GF-D8 (cell line): ENCODE measurements at regions not wholly inside any gene's neighbourhood (a gene's known extent, or its start where the extent isn't known, plus 50 kb on each side); places are given as distances from the start of the nearest gene placed in this dataset.
"Not testable (repeated sequence)": the region's sequence is repeated elsewhere in the genome, so short reads cannot be mapped to it uniquely, and the experiment has no call there.

ENCODE experiments used
- DNase-seq: peaks from one replicate; lab custom pipeline; 2025; lab: John Stamatoyannopoulos, UW

DNA sequence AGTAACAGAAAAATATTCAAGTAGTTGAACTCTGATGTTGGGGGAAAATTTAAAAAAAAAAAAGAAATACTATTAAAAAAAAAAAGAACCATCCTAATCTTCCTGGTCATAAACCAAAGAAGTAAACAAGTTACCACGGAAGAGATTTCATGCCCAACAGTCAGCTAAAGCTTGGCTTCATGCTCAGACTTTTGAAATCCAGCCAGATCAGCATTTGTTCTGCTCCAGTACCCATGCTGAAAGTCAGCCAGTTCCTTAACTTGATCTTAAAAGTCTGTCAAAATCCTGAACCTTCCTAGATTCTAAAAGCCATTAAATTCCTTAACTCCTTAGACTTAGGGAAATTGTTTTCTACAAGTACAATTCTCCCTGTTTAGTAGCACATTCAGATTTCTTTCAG is 908.7 kb upstream of the CDH9 start:
- no peak for DNase-seq

DNA sequence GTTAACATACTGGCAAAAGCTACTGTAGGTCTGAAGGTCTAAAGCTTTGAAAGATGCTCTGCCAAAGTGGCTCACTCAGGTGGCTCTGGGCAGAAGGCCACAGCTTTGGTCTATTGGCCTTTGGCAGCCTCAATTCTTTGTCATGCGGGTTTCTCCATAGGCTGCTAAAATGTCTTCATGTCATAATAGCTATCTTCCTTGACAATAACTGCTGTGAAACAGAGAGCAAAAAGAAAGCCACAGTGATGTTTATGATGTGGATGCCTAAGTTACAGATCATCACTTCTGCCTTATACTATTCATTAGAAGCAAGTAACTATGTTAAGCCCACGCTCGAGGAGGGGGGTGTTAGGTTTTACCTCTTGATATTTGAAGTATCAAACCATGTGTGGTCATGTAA is 906.1 kb upstream of the CDH9 start:
- no peak for DNase-seq

DNA sequence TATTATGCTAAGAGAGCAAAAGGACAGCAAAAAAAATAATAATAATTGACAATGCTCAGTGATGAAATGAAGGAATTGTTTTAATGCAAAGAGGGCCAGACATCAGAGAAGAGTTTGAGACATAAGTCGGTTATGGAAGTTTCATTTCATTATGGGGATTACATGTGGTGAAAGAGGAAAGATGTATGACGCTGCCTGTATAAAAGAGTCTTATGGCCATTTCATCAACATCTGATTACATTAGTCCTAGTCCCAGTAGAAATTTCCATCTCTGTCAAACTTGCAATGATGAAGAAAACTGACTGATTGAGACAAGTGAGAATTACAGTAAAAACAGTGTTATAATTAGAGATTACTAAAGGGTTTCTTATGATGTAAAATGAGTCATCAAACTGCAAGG is 900.6 kb upstream of the CDH9 start:
- DNase-seq, result no peak

DNA sequence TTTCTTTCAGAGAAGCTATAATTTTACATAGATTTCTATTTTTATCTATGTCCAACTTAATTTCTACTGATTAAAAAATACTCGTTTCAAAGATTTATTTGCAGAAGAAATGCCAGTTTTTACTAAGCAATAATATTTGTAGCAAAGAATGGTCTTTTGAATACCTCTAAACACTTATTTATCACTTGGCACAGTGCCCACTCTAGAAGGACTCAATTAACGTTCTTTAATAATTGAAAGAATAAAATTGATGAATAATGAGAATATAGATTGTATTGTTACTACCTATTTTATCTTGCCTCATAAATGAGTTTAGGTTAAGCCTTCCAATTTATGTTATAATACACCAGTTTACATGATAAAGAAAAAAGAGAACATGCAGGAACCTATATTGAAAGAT is 889.7 kb upstream of the CDH9 start:
- no peak for DNase-seq

DNA sequence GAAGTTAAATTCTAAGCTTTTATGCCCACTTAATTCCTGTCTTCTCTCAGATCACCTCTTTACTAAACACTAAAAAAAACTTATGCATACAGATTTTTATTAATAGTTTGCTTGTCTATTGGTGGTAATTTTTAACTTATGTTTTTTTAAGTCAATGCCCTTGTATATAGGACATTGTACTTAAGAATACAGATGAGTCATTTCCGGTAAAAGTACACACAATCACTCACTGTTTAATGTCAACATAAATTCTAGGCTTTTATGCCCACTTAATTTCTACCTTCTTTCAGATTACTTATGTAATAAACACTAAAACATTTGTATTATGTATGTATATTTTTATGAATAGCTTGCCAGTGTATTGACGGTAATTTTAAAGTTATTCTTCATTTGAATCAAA is 872.8 kb upstream of the CDH9 start:
- DNase-seq, result no peak

DNA sequence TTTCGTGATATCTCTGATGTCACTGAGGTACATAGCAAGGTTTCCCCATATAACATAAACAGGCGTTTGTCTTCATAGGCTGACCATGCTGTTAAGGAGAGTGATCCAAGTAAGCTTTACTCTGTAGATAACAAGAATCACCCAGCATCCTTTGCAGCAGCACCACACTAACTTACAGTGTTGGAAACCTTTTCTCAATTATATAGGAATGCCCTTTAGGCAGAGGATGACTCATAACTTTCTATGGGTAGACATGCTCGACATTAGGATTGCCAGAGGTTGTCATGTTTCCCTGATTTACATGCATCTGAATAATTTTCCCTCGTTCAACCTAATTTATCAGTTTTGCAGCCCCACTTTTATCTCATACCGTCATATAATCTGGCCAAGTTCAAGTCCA is 870.0 kb upstream of the CDH9 start:
- no peak for DNase-seq

DNA sequence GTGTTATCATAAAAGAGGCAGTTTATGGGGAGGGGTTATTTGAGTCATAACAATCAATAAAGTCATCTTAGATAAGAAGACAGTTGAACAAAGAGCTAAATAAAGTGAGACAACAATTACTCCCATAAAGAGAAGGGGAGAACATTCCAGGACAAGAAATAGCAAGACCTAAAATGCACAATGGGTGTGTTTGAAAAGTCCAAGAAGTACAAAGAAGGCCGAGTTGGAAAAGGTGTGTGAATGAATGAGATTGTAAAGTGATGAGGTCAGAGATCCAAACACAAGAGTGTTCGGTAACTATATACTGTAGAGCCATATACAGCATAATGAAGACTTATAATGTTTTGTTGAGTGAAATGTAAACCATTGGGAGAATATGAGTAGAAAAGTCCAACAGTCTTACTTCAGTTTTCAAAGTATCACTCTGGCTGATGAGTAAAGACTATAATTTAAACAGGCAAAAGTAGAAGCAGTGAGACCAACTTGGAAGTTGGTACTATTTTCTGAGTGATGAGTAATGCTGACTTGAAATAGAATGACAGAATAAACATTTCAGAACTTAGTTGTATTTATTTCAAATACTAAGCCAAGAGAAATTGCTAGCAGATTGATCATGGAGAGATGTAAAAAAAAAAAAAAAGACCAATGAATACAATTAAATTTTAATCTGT is 868.7 kb upstream of the CDH9 start:
- no peak for DNase-seq

DNA sequence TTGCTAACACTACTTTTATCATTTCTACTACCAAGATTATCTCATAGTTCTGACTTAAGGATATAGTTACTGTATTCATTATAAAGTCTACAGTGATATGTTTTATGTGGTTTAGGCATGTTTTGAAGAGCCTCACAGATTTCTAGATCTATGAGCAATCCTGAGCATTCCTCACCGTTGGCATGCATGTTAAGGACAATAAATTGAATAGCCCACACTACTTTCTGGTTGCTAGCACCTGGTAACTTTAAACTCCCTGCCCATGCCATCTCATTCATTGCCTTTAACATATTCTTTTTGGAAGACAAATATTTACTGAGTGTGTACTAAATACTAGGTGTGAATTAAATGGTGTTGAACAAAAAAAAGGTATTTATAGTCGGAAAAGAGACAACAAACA is 868.1 kb upstream of the CDH9 start:
- no peak for DNase-seq

DNA sequence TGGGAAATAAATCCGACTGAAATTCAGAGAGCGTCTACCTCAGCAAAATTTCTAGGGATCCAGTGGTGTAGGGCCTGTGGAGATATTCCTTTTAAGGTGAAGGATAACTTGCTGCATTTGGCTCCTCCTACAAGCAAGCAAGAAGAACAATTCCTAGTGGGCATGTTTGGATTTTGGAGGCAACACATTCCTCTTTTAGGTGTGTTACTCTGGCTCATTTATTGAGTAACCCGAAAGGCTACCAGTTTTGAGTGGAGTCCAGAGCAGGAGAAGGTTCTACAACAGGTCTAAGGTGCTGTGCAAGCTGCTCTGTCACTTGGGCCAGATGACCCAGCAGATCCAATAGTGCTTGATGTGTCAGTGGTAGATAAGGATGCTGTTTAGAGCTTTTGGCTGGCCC is 862.4 kb upstream of the CDH9 start:
- DNase-seq, result no peak

DNA sequence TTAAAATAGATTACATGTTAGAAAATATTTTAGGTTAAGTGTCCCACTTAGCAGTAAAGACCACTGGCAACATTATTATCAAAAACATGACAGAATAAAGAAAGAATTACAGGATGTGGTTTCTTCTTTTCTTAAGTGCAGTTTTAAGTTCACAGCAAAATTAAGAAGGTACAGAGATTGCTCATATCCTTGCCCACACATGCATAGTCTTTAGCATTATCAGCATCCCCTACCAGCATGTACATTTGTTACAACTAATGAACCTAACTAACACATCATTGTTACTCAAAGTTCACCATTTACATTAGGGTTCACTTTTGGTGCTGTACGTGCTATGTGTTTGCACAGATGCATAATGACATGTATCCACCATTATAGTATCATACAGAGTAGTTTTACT is 837.7 kb upstream of the CDH9 start:
- DNase-seq, result no peak

DNA sequence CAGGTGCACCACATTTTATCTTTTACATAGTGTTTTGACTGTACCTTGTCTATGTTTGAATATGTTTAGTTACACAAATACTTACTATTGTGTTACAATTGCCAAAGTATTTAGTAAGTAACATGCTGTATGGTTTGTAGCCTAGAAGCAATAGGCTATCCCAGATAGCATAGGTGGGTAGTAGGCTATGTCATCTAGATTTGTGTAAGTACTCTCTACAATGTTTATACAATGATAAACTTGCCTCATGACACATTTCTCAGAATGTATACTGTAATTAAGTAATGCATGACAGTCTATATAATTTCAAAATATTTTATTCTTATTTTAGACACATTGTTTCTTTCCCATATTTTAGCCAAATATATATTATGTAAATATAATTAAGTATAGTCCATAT is 836.8 kb upstream of the CDH9 start:
- no peak for DNase-seq

DNA sequence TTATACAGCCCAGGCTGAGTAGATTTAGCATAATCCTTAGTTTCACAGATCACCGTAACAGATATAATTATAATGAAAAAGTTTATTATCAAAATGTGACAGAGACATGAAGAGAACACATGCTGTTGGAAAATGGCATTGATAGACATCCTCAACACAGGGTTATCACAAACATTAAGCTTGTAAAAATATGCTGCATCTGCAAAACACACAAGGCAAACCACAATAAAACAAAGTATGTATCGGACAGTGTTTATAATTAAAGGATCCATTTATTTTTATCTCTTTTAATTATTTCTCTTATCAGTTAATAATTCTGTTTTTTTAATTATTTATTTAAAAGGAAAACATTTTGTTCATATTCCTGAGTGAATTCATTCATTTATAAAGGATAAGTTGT is 829.9 kb upstream of the CDH9 start:
- DNase-seq, result no peak

DNA sequence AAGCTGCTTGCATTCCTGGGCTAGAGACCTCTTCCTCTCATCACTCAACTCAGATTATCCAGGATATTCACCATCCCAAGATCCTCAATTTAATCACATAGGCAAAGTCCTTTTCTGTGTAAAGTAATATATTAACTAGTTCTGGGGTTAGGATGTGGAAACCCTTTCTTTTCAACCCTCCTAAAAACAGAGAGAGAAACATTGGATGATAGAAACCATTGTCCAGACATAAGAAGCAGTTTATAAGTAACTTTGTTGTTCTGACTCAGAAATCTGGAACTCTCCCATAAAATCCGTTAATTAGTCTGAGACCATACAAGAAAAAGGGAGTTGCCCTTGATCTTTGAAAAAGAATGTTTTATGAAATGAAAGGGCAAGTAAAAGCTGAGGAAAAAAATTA is 817.1 kb upstream of the CDH9 start:
- DNase-seq, result no peak

DNA sequence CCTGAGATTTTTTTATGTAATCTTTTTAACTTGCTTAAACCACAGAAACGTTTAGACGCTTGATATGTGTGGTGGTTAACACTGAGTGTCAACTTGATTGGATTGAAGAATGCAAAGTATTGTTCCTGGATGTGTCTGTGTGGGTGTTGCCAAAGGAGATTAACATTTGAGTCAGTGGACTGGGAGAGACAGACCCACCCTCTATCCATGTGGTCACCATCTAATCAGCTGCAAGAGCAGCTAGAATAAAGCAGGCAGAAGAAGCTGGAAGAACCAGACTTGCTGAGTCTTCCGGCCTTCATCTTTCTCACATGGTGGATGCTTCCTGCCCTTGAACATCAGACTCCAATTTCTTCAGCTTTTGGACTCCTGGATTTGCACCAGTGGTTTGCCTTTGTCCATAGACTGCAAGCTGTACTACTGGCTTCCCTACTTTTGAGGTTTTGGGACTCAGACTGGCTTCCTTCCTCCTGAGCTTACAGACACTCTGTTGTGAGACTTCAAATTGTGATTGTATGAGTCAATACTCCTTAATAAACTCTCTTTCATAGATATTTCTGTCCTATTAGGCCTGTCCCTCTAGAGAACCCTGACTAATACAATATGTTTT is 816.0 kb upstream of the CDH9 start:
- no peak for DNase-seq

DNA sequence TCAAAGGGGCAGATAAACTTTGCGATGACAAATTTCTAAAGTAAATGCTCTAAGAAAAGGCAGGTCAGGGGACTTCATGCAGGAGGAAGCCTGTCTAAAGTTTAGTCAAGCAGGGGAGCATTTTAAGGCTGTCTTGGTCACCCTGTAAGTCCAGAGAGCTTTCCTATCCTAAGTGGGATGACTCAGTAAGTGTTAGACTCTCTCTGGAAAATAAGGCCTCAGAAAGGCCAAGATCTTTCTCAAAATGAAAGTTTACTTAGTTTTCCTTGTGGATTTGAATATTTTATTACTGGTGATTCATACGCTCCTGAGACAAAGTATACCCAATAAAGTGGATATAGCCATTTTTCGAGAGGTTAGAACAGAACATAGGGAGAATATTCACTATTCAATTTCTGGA is 806.9 kb upstream of the CDH9 start:
- no peak for DNase-seq

DNA sequence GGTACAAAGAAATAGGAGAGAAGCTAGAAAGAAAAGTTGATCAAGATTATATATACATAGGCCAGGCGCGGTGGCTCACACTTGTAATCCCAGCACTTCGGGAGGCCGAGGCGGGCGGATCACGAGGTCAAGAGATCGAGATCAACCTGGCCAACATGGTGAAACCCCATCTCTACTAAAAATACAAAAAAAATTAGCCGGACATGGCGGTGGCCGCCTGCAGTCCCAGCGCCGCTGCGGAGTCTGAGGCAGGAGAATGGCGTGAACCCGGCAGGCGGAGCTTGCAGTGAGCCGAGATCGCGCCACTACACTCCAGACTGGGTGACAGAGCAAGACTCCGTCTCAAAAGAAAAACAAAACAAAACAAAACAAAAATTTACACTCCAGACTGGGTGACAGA is 798.3 kb upstream of the CDH9 start:
- DNase-seq, result not testable (repeated sequence)

DNA sequence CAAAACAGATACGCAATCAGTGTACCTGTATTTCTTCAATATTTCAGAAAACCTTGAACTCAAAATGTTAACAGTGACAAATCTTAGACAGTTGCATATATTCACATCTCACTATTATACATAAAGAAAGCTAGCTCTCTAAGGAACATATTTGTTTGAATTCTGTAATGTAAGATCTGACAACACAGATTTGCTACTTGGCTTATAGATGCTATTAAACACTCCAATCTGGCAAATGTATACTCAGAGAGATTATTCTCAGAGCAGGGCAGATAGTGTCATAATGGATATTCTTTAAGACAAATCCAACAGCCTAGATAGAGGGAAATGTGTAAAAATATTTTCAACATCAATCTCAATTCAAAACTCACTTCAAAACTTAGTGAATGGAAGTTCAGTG is 794.5 kb upstream of the CDH9 start:
- no peak for DNase-seq

DNA sequence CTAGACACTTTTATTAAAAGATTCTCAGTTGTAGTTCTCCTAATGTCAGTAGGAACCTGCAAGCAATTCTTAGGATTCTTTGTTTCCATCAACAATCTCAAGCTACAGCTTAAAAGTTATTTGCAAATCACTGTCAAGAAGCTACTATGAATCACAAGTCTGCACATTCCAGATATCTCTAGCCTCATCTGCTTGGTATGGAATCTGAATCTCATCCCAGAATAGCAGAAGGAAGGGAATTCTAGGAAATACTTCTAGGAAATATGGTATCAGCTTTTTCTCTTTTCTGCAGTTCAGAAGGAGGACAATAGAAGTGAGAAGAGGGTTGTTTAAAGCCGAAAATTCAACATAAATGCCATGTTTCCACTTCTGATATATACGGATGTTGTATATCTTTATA is 792.2 kb upstream of the CDH9 start:
- DNase-seq, result no peak

DNA sequence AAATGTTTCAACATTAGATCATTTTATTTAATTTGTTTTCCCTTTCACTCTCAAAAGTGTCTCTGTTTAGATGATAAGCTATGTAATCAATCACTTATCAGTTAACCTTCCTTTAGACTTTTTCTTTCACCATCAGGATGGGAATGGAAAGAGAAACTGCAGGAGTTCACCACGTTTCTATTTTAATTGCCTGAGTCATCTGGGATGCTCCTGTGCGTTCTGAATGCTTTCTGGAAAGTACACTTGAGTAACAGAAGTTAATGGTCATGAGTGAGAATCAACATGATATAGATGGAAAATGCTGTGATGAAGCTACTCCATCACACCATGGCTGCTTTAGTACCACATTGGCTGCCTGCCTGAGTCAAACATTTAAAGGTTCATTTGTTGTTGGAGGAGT is 783.3 kb upstream of the CDH9 start:
- no peak for DNase-seq

DNA sequence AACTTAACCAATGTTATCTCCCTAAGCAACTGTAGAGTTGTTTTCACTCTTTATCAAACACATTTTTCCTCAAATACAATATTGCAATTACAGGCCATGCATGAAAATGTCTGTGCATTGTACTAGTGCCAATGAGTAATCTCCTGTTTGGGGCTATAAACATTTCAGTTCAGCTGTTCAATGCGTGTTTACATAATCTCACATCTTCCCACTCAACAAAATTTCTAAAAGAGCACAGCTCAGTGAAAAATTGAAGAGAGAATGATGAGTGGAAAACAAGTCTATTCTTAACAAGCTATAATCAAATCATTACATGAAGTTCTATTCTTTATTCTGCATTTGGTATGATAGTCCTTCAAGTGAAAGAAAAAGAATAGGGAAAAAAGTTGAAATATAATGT is 780.5 kb upstream of the CDH9 start:
- DNase-seq, result no peak

DNA sequence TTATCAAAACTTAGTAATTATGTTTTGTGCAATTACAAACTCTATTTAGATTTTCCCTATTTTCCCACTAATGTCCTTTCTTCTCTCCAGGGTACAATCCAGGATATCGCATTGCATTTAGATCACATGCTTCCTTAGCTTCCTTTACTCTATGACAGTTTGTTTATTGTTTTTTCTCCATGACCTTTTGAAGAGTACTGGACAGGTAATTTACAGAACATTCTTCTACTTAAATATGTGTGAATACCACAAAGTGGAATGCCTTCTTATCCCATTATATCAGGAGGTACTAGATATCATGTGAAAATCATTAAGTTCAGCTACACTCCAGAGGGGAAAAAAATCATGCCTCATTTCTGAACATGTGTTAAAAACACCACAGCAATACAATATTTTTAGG is 776.6 kb upstream of the CDH9 start:
- DNase-seq, result no peak

DNA sequence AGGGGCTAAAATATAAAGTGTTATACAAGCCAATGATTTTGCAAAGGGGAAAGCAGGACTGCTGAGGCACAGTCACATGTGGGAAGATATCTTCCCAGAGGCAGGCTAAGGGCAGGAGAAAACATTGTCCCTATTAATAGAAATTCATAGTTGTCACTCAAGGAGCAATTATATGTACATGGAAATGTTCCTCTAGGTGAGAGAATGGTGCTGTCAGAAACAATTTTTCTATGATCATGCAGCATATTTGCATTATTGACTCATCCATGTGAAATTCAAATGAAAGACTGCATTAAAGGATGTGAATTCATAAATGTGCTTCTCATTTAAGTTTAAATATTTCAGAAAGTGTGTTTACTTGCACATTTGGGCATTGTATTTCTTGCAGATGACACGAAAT is 775.9 kb upstream of the CDH9 start:
- DNase-seq, result no peak

DNA sequence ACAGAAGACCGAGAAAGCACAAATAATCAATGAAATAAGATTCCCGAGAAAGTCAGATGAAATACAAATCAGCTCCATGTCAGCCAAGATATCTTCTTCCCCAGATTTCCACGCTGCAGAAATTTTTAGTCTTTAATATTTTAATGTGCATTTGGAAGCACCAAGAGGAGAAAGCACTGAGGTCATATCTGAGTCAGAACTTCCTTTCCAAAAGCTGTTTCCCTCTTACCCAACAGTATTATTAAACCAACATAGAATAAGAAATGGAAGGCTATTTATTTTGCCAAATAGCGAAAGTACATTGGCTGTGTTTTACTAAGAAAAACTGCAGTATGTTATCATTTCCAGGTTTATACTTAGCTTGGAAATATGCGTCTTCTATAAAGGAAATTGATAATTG is 772.1 kb upstream of the CDH9 start:
- no peak for DNase-seq

DNA sequence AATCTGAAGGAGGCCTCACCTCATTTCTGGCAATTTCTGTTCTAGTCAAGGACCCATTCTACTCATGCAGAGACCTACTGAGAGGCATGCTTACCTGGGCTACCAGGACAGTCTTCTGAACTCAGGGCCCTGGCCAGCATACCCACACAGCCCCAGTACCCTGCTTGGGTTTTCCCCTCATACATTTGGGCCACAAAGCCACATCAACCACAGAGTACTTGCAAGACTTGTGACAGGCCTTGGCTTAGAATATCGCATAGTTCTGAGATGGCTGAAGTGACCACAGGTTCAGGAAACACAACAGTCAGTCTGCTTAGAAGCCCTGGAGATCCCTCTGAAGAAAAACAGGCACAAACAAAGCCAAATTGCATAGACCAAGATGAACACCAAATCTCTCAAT is 758.8 kb upstream of the CDH9 start:
- DNase-seq, result no peak

DNA sequence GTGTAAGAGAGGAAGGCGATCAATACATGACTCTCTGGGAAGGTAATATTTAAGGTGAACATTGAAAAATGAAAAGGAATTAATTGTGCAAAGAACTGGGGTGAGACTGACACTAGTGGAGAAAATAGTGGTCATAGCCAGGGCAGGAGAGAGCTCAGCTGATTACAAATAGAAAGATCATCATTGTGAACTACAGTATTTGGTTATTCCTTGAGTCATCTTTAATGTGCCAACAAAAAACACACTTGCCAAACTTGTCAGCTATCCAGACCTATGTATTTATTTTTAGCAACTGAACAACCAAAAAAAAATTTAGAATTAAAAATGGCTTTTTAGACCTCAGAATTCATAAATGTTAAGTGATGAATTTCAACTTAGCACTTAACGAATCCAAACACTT is 749.8 kb upstream of the CDH9 start:
- no peak for DNase-seq
